ENCODE measurements at regions not wholly inside any gene's neighbourhood (a gene's known extent, or its start where the extent isn't known, plus 50 kb on each side); places are given as distances from the start of the nearest gene placed in this dataset.

- no peak for DNase-seq (ENCODE audit: low spot score)
These were observed 138.9 kb downstream of the PTH2R start for GRCh38 chr2:208545403-208546042.

GRCh38 chr2:208546107-208546506 is 139.5 kb downstream of the PTH2R start:
- DNase-seq (ENCODE audit: low spot score): no peak

- DNase-seq (ENCODE audit: low spot score): no peak
These were observed 140.5 kb downstream of the PTH2R start for GRCh38 chr2:208546860-208547650.

GRCh38 chr2:208548700-208549099 is 142.1 kb downstream of the PTH2R start:
- DNase-seq (ENCODE audit: low spot score): no peak

GRCh38 chr2:208549546-208550158 is 143.1 kb downstream of the PTH2R start:
- DNase-seq (ENCODE audit: low spot score): no peak

GRCh38 chr2:208552943-208553342 is 146.4 kb downstream of the PTH2R start:
- DNase-seq (ENCODE audit: low spot score): no peak

- DNase-seq (ENCODE audit: low spot score): no peak
These were observed 150.4 kb downstream of the PTH2R start for GRCh38 chr2:208556983-208557484.

GRCh38 chr2:208565690-208566416 is 159.3 kb downstream of the PTH2R start:
- DNase-seq (ENCODE audit: low spot score): no peak

- DNase-seq (ENCODE audit: low spot score): no peak
These were observed 161.6 kb downstream of the PTH2R start for GRCh38 chr2:208568203-208568602.

GRCh38 chr2:208570066-208570465 is 163.5 kb downstream of the PTH2R start:
- DNase-seq (ENCODE audit: low spot score): no peak

- DNase-seq (ENCODE audit: low spot score): no peak
These were observed 164.5 kb downstream of the PTH2R start for GRCh38 chr2:208570851-208571763.

GRCh38 chr2:208571764-208572131 is 165.2 kb downstream of the PTH2R start:
- DNase-seq (ENCODE audit: low spot score): no peak

- no peak for DNase-seq (ENCODE audit: low spot score)
These were observed 167.0 kb downstream of the PTH2R start for GRCh38 chr2:208573569-208573968.

- DNase-seq (ENCODE audit: low spot score): no peak
These were observed 173.1 kb downstream of the PTH2R start for GRCh38 chr2:208579678-208580077.

GRCh38 chr2:208584378-208584985 is 177.9 kb downstream of the PTH2R start:
- DNase-seq (ENCODE audit: low spot score): no peak

- DNase-seq (ENCODE audit: low spot score): no peak
These were observed 179.9 kb downstream of the PTH2R start for GRCh38 chr2:208586516-208586915.

- DNase-seq (ENCODE audit: low spot score): no peak
These were observed 188.2 kb downstream of the PTH2R start for GRCh38 chr2:208594642-208595385.

- DNase-seq (ENCODE audit: low spot score): no peak
These were observed 189.0 kb downstream of the PTH2R start for GRCh38 chr2:208595386-208596275.

- DNase-seq (ENCODE audit: low spot score): no peak
These were observed 201.1 kb downstream of the PTH2R start for GRCh38 chr2:208607694-208608093.

All from germinal center (tissue), 1 donor.